ENCODE measurements at regions not wholly inside any gene's neighbourhood (a gene's known extent, or its start where the extent isn't known, plus 50 kb on each side); places are given as distances from the start of the nearest gene placed in this dataset.

- TF ChIP-seq CHD7 (IDR thresholded peaks at IDR 0.05; ENCODE audit: insufficient replicate concordance, low read length) (no peak), RBBP5 (IDR thresholded peaks at IDR 0.05; ENCODE audit: borderline replicate concordance, low read depth, low read length) (no peak), YY1 (IDR thresholded peaks at IDR 0.05; ENCODE audit: low read depth, low read length) (no peak), RAD21 (IDR thresholded peaks at IDR 0.05 in 1 of 2, conservative IDR thresholded peaks at IDR 0.05 in 1 of 2; ENCODE audit: low read depth in 2 of 2, low read length in 2 of 2) (no peak)
These were observed 123.5 kb downstream of the LRRC70 start (continued) for GRCh38 chr5:62702126-62702525.

All from H1 (cell line).